ENCODE measurements at regions not wholly inside any gene's neighbourhood (a gene's known extent, or its start where the extent isn't known, plus 50 kb on each side); places are given as distances from the start of the nearest gene placed in this dataset.

- ChIA-PET CTCF (no interaction called here), POLR2A (no interaction called here)
- in situ Hi-C loops (cut with HindIII; ENCODE audit: low pct_unique_long_range_greater_than_20kb, low sequenced_read_pairs): no loop called here
These were observed 153.4 kb upstream of the SALL4 start for GRCh38 chr20:51955756-51956155.

GRCh38 chr20:51953731-51954340, 151.5 kb upstream of the SALL4 start:
- POLR2A ChIA-PET: interaction anchor here (0.6 kb wide), 1 partner anchor 270 kb away, joined by 4 read pairs; no protein-coding TSS in a partner anchor
- Histone ChIP-seq H3K9me3 (ENCODE audit: control insufficient read depth, insufficient read depth, low read depth, low read length) (no peaks in the 10 kb centered on the region), H3K4me1 (ENCODE audit: control insufficient read depth, insufficient read depth, low read length) (peaks cover 4% of the 10 kb centered on the region; the same call in 1 of the 2 replicates), H3K36me3 (ENCODE audit: control insufficient read depth, insufficient read depth, low read length) (no peaks in the 10 kb centered on the region), H3K27me3 (ENCODE audit: control insufficient read depth, insufficient read depth, low read length) (no peaks in the 10 kb centered on the region), H3K27ac (ENCODE audit: low read length) (no peak overlapping the region), H3K4me3 (ENCODE audit: low read depth in 2 of 2, low read length in 2 of 2) (no peak overlapping the region)
- BruUV-seq (replicated peaks): no TSS peak
- intact Hi-C loops (cut with micrococcal nuclease; ENCODE audit: unreplicated experiment): no loop called here
- in situ Hi-C loops (cut with HindIII; ENCODE audit: low pct_unique_long_range_greater_than_20kb, low sequenced_read_pairs): no loop called here
- DNase-seq (ENCODE audit: low read depth, low spot score) (no peak), ATAC-seq (no peak)
- no peak for TF ChIP-seq POLR2AphosphoS5 (IDR thresholded peaks at IDR 0.05; ENCODE audit: low read depth, low read length)
- no peak for TF ChIP-seq REST (IDR thresholded peaks at IDR 0.05; ENCODE audit: insufficient read depth in 1 of 2, low read depth in 2 of 2, low read length in 1 of 2)
- TF ChIP-seq, protein P1, sequence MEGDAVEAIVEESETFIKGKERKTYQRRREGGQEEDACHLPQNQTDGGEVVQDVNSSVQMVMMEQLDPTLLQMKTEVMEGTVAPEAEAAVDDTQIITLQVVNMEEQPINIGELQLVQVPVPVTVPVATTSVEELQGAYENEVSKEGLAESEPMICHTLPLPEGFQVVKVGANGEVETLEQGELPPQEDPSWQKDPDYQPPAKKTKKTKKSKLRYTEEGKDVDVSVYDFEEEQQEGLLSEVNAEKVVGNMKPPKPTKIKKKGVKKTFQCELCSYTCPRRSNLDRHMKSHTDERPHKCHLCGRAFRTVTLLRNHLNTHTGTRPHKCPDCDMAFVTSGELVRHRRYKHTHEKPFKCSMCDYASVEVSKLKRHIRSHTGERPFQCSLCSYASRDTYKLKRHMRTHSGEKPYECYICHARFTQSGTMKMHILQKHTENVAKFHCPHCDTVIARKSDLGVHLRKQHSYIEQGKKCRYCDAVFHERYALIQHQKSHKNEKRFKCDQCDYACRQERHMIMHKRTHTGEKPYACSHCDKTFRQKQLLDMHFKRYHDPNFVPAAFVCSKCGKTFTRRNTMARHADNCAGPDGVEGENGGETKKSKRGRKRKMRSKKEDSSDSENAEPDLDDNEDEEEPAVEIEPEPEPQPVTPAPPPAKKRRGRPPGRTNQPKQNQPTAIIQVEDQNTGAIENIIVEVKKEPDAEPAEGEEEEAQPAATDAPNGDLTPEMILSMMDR (IDR thresholded peaks at IDR 0.05): no peak
- TF ChIP-seq TCF7L2 (IDR thresholded peaks at IDR 0.05; ENCODE audit: low read depth, low read length): no peak
- TF ChIP-seq SIN3A (IDR thresholded peaks at IDR 0.05; ENCODE audit: borderline replicate concordance, insufficient read depth, low read depth, low read length): no peak
- CTCF ChIA-PET: interaction anchor here (0.5 kb wide), 1 partner anchor 144 kb away, joined by 3 read pairs; no protein-coding TSS in a partner anchor

More at GRCh38 chr20:51955756-51956155, 153.4 kb upstream of the SALL4 start:
- H3K4me1 ChIP-seq (ENCODE audit: control insufficient read depth, insufficient read depth, low read length): peaks cover 4% of the 10 kb centered on the region; the same call in 1 of the 2 replicates
- no peak overlapping the region for H3K4me3 ChIP-seq (ENCODE audit: low read depth in 2 of 2, low read length in 2 of 2)
- no peaks in the 10 kb centered on the region for H3K9me3 ChIP-seq (ENCODE audit: control insufficient read depth, insufficient read depth, low read depth, low read length)
- H3K27ac ChIP-seq (ENCODE audit: low read length): no peak overlapping the region
- TF ChIP-seq POLR2AphosphoS5 (IDR thresholded peaks at IDR 0.05; ENCODE audit: low read depth, low read length) (no peak), SIN3A (IDR thresholded peaks at IDR 0.05; ENCODE audit: borderline replicate concordance, insufficient read depth, low read depth, low read length) (no peak), TCF7L2 (IDR thresholded peaks at IDR 0.05; ENCODE audit: low read depth, low read length) (no peak), REST (IDR thresholded peaks at IDR 0.05; ENCODE audit: insufficient read depth in 1 of 2, low read depth in 2 of 2, low read length in 1 of 2) (no peak)
- TF ChIP-seq, protein P1 (IDR thresholded peaks at IDR 0.05): no peak
- no peaks in the 10 kb centered on the region for H3K27me3 ChIP-seq (ENCODE audit: control insufficient read depth, insufficient read depth, low read length)
- no TSS peak for BruUV-seq (replicated peaks)
- intact Hi-C loops (cut with micrococcal nuclease; ENCODE audit: unreplicated experiment): no loop called here
- H3K36me3 ChIP-seq (ENCODE audit: control insufficient read depth, insufficient read depth, low read length): no peaks in the 10 kb centered on the region
- ATAC-seq: no peak
- DNase-seq (ENCODE audit: low read depth, low spot score): no peak
